EL (cell line): ENCODE measurements at regions not wholly inside any gene's neighbourhood (a gene's known extent, or its start where the extent isn't known, plus 50 kb on each side); places are given as distances from the start of the nearest gene placed in this dataset.

ENCODE experiments used
- DNase-seq: peaks from one replicate; pipeline ENCODE4 v3.0.0-alpha.2; 2016

- no peak for DNase-seq
Observed at GRCh38 chr1:108082738-108083562, 117.2 kb downstream of the SLC25A24 start.

- no peak for DNase-seq
Observed at GRCh38 chr1:108082001-108082400, 117.0 kb upstream of the VAV3 start.

- no peak for DNase-seq
Observed at GRCh38 chr1:108080448-108080847, 115.5 kb upstream of the VAV3 start.

- no peak for DNase-seq
Observed at GRCh38 chr1:108079440-108080025, 114.6 kb upstream of the VAV3 start.

- no peak for DNase-seq
Observed at GRCh38 chr1:108077991-108078390, 113.0 kb upstream of the VAV3 start.

- DNase-seq: no peak
Observed at GRCh38 chr1:108075055-108075454, 110.1 kb upstream of the VAV3 start.

GRCh38 chr1:108072776-108073175 is 107.8 kb upstream of the VAV3 start:
- no peak for DNase-seq

GRCh38 chr1:108072212-108072611 is 107.2 kb upstream of the VAV3 start:
- no peak for DNase-seq

GRCh38 chr1:108071601-108072000 is 106.6 kb upstream of the VAV3 start:
- no peak for DNase-seq

- DNase-seq: no peak
Observed at GRCh38 chr1:108070662-108071061, 105.7 kb upstream of the VAV3 start.

- no peak for DNase-seq
Observed at GRCh38 chr1:108067884-108068540, 103.0 kb upstream of the VAV3 start.

GRCh38 chr1:108066808-108067207 is 101.8 kb upstream of the VAV3 start:
- DNase-seq: no peak

- no peak for DNase-seq
Observed at GRCh38 chr1:108064255-108064654, 99.3 kb upstream of the VAV3 start.

GRCh38 chr1:108063703-108064102 is 98.7 kb upstream of the VAV3 start:
- no peak for DNase-seq

- DNase-seq: no peak
Observed at GRCh38 chr1:108059945-108060344, 95.0 kb upstream of the VAV3 start.

- no peak for DNase-seq
Observed at GRCh38 chr1:108057541-108057940, 92.6 kb upstream of the VAV3 start.

GRCh38 chr1:108056436-108056990 is 91.5 kb upstream of the VAV3 start:
- DNase-seq: no peak

- no peak for DNase-seq
Observed at GRCh38 chr1:108055387-108055786, 90.4 kb upstream of the VAV3 start.

GRCh38 chr1:108054396-108054795 is 89.4 kb upstream of the VAV3 start:
- DNase-seq: no peak

- no peak for DNase-seq
Observed at GRCh38 chr1:108053270-108054013, 88.5 kb upstream of the VAV3 start.

- no peak for DNase-seq
Observed at GRCh38 chr1:108051631-108052377, 86.8 kb upstream of the VAV3 start.

- DNase-seq: no peak
Observed at GRCh38 chr1:108050911-108051629, 86.1 kb upstream of the VAV3 start.
